HCT116 (cell line): ENCODE measurements at regions not wholly inside any gene's neighbourhood (a gene's known extent, or its start where the extent isn't known, plus 50 kb on each side); places are given as distances from the start of the nearest gene placed in this dataset.

Source experiments
- CTCF ChIP-seq, 3 experiments: fragments of 200-600 bp in 1 of 3; sonication (generic) in 1 of 3; IDR thresholded peaks in 2 of 3; conservative IDR thresholded peaks in 1 of 3; 2 replicates each; pipeline ENCODE4 v1.5.1; 2012 to 2017; ENCODE audit warnings: low read depth in 2 of 3, low read length in 2 of 3, antibody characterized with exemption in 1 of 3, borderline replicate concordance in 1 of 3, control low read depth in 1 of 3, mild to moderate bottlenecking in 1 of 3, mixed read lengths in 1 of 3, mixed run types in 1 of 3, moderate library complexity in 1 of 3; ENCODE audit not compliant: insufficient read depth in 1 of 3
- EZH2 ChIP-seq: fragments of 200-600 bp; sonication (generic); IDR thresholded peaks from 2 replicates; pipeline ENCODE4 v1.6.1; 2017; ENCODE audit warnings: antibody characterized with exemption, mixed run types
- FOSL1 ChIP-seq: IDR thresholded peaks from 2 replicates; pipeline ENCODE4 v1.6.1; 2012; ENCODE audit warnings: low read depth
- MAX ChIP-seq: IDR thresholded peaks from 2 replicates; pipeline ENCODE4 v1.6.1; 2012
- POLR2A ChIP-seq: IDR thresholded peaks from 2 replicates; pipeline ENCODE4 v1.7.0; 2011; ENCODE audit warnings: borderline replicate concordance; ENCODE audit not compliant: insufficient read depth, insufficient read length; ENCODE audit errors: extremely low read depth
- POLR2AphosphoS5 ChIP-seq: IDR thresholded peaks from 2 replicates; pipeline ENCODE4 v1.6.1; 2011; ENCODE audit warnings: mild to moderate bottlenecking, low read depth, low read length, moderate library complexity
- SIN3A ChIP-seq: IDR thresholded peaks from 2 replicates; pipeline ENCODE4 v1.6.1; 2012; ENCODE audit warnings: low read depth
- SRF ChIP-seq: IDR thresholded peaks from 2 replicates; pipeline ENCODE4 v1.6.1; 2012; ENCODE audit warnings: low read depth
- TCF7L2 ChIP-seq: IDR thresholded peaks from 2 replicates; pipeline ENCODE4 v1.7.0; 2011; ENCODE audit warnings: borderline replicate concordance, inconsistent platforms; ENCODE audit not compliant: insufficient read depth, insufficient read length; ENCODE audit errors: extremely low read depth
- YY1 ChIP-seq: IDR thresholded peaks from 2 replicates; pipeline ENCODE4 v1.6.1; 2011; ENCODE audit warnings: low read length, low read depth, moderate library complexity, mild to moderate bottlenecking; ENCODE audit not compliant: insufficient replicate concordance; ENCODE audit errors: extremely low read depth

- TF ChIP-seq SRF (no peak), CTCF (IDR thresholded peaks at IDR 0.05 in 2 of 3, conservative IDR thresholded peaks at IDR 0.05 in 1 of 3; ENCODE audit: borderline replicate concordance in 1 of 3, insufficient read depth in 1 of 3, low read depth in 2 of 3, low read length in 2 of 3) (no peak), POLR2AphosphoS5 (no peak), TCF7L2 (no peak), SIN3A (no peak), EZH2 (no peak), MAX (no peak), POLR2A (no peak), FOSL1 (no peak), YY1 (no peak)
Observed at GRCh38 chr1:14017531-14017961, 317.6 kb downstream of the PRDM2 start.
